Hypothalamus (tissue), 51 donors: ENCODE measurements at regions not wholly inside any gene's neighbourhood (a gene's known extent, or its start where the extent isn't known, plus 50 kb on each side); places are given as distances from the start of the nearest gene placed in this dataset.
A peak's percentile ranks its signal among the peaks of the same experiment; 100 is the strongest.

ENCODE experiments used
- DNase-seq, 51 donors: peaks; one replicate each; lab custom pipeline; 2025; lab: John Stamatoyannopoulos, UW

DNA sequence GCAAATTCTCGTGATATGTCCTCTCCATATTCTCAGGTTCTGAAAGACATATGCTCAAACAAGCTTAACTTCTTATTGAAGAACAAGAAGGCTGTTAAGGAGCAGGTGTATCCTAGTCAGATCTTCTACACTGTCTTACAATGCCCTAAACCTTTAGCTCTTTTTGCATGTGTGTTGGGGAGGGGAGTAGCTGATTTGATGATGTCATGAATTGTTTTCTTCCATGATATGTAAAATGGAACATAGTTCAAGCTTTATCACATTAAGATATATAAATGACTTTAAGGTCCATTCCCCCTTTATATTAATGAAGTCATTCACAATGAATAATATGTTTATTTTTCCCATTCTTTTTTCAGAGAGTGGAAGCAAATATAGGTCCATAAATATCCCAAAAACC, 332.5 kb upstream of the FAM241A start:
- no peak for DNase-seq

DNA sequence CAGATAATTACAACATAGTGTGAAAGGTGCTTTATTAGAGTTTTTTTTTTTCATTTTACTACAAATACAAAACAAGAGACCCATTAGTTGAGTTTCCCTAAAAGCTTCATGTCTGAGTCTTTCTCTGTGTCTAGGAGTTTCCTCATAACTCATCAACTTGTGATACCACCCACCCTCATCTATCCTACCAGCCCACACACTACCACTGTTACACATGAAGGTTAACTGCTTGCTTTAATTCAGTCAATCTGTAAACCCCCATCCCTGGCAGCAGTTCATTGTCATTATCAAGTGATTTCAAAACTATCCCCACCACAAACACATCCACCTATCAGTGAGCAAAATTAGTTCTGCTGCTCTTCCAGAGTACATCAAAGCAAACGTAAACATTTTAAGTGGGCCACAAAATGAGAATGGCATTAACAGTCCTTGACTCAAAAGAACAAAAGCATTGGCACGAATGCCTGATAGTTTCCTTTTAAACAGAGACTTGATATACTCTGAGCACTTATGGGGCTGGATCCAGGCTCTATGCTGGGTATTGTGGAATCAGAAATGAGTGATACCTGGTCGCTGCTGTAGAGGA, 331.6 kb upstream of the FAM241A start:
- DNase-seq, result no peak

DNA sequence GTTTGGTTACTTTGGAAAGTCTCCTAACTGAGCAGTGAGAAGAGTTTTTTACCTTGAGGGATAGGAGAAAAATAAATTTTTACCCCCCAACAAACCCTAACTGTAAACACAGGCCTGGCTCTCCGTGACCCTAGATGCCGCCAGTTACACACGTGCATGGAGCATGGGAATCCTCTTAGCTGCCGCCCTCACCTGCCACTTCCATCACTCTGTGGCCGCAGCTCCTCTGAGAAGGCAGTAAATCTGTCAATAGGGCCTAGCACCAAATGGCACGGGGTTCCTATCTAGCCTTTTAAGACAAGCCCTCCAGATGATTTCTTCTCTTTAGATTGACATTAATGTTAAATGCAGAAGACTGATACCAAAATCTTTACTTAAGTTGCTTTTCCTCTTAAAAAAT, 330.3 kb upstream of the FAM241A start:
- no peak for DNase-seq

DNA sequence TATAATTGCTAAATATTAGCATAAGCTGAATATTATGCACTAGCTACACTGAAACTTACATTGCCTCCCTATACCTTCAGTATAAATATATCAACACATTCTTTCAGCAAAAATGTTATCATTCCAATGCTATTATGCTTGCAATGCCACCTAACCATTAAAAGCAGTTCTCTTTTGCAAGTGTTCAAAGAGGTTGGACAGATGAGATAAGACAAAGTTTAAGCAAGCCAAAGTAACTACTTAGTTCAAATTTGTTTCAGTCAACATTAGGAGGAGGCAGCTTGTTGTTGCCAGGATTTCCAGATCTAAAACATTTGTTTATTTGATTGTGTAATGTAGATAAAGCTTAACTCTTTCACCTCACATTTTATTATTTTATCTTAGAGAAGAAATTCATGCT, 323.9 kb upstream of the FAM241A start:
- DNase-seq, result no peak

DNA sequence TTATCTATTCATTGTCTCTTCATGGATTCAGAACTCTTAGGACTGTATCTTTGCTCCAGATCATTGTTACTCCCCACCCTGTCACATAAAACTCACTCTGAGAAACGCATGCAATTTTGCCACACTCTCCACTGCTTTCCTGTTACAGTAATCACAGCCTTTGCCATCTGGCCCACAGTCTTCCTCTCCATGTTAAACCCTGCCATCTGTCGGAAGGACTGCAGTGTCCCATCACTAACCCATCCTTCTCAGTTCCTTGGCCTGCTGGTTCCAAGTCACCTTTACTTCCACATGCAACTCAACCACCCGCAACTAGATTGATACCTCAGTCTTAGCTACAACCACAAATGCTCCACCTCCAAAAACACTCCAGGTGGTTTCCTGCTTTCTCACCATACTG, 308.7 kb upstream of the FAM241A start:
- DNase-seq, result no peak

DNA sequence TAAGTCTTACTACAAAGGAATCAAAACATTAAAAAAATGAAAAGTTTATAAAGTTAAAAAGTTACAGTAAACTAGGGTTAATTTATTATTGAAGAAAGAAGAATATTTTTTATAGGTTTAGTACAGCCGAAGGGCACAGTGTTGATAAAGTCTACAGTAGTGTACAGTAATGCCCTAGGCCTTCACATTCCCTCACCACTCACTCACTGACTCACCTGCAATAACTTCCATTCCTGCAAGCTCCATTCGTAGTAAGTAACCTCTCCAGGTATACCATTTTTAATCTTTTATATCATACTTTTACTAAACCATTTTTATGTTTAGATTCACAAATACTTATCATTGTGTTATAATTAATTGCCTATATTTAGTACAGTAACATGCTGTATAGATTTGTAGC, 307.5 kb upstream of the FAM241A start:
- no peak for DNase-seq

DNA sequence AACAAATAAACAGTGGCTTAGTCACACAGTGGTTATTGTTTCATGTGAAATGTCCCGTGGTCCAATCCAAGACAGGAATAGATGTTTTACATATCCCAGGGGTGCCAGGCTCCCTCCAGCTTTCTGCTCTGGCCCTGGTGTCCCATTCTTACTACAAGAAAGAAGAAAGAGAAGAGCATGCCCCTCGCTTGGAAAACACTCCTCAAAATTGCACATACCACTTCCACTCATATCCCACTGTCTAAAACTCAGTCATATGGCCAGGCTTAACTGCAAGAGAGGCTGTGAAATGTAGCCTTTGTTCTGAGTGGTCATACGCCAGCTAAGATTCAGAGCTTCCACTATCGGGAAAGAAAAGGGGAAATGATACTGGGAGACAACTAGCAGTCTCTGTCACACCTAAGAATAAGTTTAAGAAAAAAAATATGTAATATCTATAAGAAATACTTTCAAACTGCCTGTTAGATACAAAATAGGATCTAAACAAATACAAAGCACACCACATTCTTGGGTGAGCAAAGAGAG, 306.8 kb upstream of the FAM241A start:
- DNase-seq, result peak in 2 of 51 donors; percentile 2 to 26

DNA sequence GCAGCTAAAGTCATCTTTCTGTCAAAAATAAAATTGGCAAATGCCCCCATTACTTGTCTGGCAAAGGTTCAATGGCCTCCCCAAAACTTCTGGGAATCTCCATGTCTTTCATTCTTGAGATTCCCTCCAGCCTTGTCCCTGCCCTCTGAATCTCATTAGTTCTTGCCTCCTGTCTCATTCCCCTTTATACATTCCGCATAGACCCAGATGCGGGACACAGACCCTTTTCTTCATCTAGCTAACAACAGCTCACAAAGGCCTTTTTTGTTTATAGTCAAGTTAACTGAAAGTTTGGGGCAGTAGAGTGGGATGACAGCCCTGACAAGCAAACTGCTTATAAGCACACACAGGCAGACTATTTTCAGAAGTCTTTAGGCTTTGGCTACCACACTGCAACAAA, 306.1 kb upstream of the FAM241A start:
- DNase-seq, result peak in 11 of 51 donors; percentile 4 to 49 (median 11)

DNA sequence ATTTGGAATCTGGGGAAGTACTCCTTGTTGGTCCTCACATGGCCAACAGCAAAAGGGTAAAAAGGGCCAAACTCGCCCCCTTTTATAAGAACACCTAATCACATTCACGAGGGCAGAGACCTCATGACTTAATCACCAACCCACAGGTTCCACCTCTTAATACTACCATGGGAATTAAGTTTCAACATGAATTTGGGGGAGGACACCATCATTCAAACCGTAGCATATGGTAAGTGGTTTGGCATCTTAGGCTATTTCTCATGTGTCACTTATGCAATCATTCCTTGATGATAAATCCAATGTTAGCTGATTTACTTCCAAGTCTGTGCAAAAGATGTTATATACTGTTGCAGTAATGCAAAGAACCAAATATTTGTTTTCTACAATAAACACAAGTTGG, 302.9 kb upstream of the FAM241A start:
- DNase-seq, result no peak

DNA sequence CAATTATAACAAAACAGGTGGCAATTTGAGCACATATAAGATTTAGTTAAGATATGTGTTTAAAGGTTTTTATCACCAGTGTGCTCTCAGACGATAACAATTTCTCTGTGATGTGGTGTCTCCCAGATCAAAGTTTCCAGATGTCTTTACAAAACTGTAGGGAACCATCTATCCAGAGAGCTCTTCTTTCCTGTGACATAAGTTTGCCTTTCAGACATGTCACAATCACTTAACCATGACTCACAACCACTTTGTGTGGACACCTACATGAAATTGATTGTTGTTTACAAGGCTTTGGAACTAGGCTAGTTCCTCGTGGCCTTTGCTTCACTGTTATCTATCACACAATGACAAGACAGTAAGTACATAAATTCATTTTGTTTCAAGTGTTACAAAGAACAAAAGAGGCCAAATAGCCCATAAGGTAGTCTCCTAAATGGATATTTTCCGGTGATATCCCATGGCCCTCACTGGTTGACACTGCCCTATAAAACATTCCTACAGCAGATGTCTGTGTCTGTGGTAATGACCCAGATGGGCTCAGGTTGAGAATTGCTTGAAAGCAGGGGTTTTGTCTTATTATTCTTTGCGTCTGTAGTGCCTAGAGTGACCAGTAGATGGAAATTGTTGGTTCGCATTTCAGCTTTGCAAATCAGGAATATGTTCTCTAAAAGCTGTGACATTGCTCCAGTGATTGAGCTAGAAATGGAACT, 297.8 kb upstream of the FAM241A start:
- no peak for DNase-seq

DNA sequence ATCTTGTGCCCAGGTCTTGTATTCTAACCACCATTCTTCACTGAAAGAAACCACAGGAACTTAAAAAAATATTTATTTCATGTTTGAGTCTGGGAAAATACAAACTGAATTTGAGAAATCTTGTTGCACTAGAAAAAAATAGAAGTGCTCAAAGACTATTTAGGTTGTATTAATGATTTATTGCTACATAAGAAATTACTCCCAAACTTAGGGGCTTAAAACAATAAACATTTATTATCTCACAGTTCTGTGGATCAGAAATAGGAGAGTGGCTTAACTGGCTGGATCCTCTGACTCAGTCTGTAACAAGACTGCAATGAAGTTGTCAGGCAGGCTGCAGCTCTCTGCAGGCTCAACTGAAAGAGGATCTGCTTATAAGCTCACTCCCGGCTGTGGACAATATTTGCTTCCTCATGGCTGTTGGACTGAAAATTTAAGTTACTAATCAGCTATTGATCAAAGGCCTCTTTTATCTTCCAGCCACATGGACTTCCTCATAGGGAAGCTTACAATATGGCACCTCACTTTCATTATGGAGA, 295.4 kb upstream of the FAM241A start:
- DNase-seq, result no peak

DNA sequence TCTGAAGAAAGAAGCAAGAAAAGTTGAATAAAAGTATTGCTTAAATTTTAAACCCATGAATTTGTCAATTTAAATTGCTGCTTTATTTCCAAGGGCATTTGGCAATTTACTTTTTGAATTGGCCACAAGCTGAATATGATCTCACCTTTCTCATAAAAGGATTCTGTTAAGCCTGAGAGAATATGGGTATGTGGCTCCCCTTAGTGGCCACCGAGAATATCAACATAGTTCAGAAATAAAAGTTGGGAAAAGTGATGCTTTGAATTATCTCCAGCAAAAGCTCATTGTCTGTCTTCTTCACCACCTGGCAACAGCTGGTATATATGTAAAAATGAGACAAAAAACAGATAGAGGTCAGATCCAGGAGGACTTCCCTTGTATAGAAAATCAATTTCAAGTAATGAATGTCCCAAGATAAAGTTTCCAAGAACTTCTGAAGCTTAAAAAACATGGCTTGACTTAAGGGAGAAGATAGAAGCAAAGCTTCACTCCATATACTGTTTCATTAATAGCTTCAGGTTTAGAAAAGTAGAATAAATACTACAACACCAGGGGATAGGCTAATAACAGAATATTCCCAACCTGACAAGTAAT, 290.7 kb upstream of the FAM241A start:
- DNase-seq, result peak in 10 of 51 donors; percentile 0 to 53 (median 14)

DNA sequence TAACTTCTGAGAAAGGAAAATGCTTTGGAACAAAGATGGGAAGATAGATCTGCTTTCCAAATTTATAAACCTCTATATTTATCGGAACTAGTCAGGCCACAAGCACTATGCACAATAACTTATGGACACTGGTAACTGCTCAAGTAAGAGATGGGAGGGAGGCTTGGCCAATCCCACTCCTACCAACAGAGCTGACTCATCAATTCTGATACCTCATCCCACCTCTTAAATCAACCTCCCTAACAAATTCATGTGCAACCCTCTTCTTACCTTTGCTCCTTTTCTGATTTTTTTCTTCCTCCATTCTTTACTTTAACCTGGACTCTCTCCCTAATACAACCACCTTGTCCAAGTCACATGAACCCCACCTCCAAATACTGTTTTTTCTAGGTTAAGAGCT, 289.9 kb upstream of the FAM241A start:
- no peak for DNase-seq

DNA sequence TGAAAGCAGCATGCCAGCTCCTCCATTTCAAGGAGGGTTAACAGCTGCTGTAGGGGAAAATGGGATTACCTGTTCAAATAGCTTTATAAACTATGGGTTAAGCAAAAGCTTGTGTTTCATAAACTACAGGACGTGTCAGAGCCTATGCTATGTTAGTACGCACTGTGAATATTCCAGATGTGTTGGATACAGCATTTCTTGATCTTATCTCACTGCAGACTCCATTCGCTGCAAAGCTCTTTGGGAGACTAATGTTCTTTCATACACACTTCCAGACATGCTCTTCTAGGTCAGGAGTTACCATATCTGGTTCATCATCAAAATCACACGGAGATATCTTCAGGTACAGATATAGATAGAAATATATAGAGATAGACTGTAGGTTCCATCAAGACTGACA, 281.2 kb upstream of the FAM241A start:
- no peak for DNase-seq

DNA sequence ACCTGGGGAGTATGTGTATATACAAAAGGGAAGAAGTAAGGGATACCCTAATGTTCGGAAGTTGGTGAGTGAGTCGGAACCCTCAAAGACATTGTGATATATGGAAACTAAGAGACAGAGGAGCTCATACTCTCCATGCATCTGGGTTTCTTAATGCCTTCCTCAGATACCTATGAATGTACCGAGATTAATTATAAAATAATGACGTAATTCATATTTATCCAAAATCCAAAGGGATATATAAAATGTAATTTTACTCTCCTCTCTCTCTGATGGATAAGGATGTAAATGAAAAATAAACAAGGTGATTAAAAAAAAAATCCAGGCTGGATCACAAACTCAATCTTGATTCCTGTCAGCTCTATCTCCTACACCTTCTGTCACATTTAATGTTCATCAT, 275.9 kb upstream of the FAM241A start:
- no peak for DNase-seq

DNA sequence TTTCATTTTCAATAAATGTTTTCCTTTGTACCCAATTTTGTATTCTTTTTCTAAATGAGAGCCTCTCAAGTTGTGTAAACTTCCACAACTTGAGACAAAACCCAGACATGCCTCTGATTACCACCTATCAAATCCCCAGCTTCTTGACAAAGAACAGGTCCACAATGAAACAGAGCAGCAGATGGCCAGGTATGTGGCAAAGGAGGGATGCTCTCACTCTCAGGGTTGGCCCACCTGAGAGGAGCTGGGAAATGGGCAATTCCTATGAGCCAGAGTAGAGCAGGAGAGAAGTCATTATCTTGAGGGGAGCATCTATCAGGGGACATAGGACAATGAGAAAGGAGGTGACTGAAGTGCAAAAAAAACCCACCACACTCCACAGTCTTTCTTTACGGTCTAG, 273.5 kb upstream of the FAM241A start:
- DNase-seq, result no peak

DNA sequence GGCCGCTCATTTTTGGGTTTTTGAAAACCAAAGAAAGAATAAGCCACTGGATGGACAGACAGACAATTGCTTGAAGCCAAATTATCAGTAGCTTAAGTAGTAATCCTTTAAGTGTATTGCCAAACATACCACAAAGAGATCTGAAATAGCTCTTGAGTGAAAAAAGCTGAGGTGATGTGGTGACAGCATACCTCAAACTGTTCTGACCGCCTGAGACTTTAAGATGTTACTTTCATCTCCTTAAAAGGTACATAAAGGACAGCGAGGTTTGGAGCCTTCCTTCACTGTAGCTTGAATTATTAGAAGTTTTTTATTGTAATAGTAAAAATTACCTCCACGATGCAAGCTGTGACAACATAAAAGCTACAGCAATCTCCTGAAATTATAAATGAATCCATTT, 271.5 kb upstream of the FAM241A start:
- no peak for DNase-seq

DNA sequence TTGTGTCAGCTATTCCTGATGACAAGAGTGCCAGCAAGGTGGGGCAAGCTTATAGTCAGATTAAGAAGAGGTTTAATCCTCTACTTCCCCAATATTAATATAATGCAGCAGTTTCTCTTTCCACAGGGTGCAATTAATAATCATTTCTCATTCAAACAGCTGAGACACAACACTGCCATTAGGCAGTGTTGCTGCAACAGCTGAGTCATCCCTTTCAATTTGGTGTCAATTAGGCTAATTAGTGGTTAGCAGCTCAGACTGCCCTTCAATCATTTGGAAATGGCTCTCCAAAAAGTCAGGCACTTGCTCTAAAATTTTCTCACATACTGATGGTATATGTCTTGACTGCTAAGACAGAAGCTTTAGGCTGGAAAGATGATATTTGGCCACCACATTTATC, 265.7 kb upstream of the FAM241A start:
- DNase-seq, result no peak

DNA sequence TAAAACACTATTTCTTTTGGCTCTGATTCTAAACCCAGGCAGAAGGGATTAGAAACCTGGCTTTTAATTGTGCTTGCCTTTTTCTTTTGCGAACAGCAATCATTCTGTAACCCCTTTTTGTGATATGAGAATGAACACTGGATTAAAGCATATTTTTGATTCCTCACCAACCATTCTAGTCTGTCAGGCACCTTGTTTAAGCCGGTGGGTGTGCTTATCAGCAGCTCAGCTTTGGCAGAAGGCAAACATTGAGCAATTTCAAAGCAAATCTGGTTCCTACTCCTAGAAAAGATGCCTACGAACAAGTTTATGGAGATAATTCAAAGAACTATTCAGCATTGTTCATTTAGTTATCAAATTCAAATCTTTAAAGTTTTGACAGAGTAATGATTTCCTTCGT, 265.1 kb upstream of the FAM241A start:
- DNase-seq, result no peak

DNA sequence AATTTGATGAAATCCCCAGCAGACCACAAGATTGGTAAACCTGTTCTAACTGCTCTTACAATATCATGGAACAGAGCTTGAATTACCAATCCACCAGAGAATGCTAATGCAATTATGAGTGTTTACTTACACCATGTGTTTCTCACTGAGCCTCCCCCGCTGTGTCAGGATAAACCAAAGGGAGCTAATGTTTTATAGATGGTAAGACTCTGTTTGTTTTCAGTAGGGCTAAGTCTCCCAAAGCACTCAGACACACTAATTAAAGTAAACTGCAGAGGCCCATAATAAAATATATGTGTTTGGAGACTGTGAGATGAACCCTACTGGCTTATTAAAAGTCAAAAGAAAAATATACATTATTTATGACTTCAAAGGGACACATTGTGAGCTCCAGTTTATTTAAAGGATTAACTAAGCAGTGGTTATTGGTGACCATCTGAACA, 261.7 kb upstream of the FAM241A start:
- no peak for DNase-seq

DNA sequence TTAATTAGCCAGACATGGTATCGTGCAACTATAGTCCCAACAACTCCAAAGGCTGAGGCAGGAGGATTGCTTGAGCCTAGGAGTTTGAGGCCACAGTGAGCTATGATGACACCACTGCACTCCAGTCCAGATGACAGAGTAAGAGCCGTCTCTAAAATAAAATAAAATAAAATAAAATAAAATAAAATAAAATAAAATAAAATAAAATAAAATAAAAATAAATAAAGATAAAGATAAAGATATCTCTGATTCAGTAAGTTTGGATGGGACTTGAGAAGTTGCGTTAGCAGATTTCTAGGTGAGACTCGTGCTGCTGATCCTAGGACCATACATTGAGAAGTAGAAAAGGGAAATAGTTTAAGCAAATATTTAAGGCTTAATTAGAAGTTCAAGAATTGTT, 254.8 kb upstream of the FAM241A start:
- no peak for DNase-seq

DNA sequence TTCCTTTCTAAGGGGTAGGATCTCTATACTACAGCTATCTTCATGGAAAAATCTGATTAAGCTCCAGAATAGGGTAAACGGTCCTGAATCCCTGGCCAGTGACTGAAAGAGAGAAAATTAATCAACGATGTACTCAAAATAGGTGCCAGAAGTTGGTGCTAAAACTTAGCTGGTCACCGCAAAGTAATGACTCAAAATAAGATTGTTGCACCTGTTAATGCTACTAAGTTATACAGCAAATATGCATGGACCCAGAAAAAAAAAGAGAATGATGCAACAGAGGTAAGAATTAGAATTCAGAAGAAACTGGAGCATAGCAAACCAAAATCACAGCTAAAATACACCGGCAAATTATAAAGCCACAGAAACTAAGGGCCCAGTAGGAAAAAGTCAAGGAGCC, 239.7 kb upstream of the FAM241A start:
- DNase-seq, result no peak
